ENCODE measurements at regions not wholly inside any gene's neighbourhood (a gene's known extent, or its start where the extent isn't known, plus 50 kb on each side); places are given as distances from the start of the nearest gene placed in this dataset.

DNA sequence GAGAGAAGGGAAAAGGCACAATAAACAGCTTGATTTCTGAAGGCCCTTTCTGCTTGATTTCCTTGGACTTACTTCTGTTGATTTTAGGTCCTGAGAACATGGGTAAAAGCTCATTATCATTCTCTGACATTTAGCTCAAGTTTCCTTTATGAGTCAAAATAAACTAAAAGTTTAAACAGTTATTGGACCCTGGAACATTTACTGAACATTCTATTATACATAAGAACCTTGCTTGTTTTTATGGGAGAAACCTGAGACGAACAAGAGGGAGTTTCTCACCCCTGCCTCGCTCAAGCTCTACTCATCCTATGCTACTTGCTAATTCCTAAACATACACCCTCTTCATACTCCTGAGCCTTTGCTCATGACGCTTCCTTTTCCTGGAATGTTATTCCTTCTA, 538.3 kb upstream of the PKN2 start:
- POLR2A ChIA-PET, result no interaction called here
- BruUV-seq (replicated peaks), result no TSS peak
- H3K27me3 ChIP-seq (replicated peaks; ENCODE audit: control insufficient read depth, insufficient read depth, low read length), result no peaks in the 10 kb centered on the region
- Mint-ChIP-seq H3K9me3 (ENCODE audit: unreplicated experiment) (peaks cover 14% of the 10 kb centered on the region), H3K36me3 (ENCODE audit: insufficient read depth, unreplicated experiment) (no peaks in the 10 kb centered on the region), H3K27ac (ENCODE audit: unreplicated experiment) (no peak overlapping the region), H3K4me3 (ENCODE audit: unreplicated experiment) (no peak overlapping the region), H3K4me1 (ENCODE audit: low read depth, unreplicated experiment) (no peaks in the 10 kb centered on the region), H3K27me3 (ENCODE audit: insufficient read depth, unreplicated experiment) (no peaks in the 10 kb centered on the region)
- no peaks in the 10 kb centered on the region for H3K9me3 ChIP-seq
- CTCF ChIA-PET, result no interaction called here
- intact Hi-C loops (cut with micrococcal nuclease; ENCODE audit: unreplicated experiment), result no loop called here
- no peak for TF ChIP-seq CTCF (IDR thresholded peaks at IDR 0.05; ENCODE audit: insufficient read depth in 1 of 2, low read depth in 1 of 2, low read length in 1 of 2, severe bottlenecking in 1 of 2, unreplicated experiment in 1 of 2)
- H3K36me3 ChIP-seq (ENCODE audit: control insufficient read depth, insufficient read depth, low read length), result no peaks in the 10 kb centered on the region
- no peaks in the 10 kb centered on the region for H3K4me1 ChIP-seq
- DNase-seq, result no peak
- no peak overlapping the region for H3K4me3 ChIP-seq (ENCODE audit: low read depth, low read length)

GRCh38 chr1:88149686-88150085, 534.4 kb upstream of the PKN2 start:
- no peaks in the 10 kb centered on the region for H3K4me1 Mint-ChIP-seq (ENCODE audit: low read depth, unreplicated experiment)
- H3K9me3 ChIP-seq, result no peaks in the 10 kb centered on the region
- H3K4me3 Mint-ChIP-seq (ENCODE audit: unreplicated experiment), result no peak overlapping the region
- H3K9me3 Mint-ChIP-seq (ENCODE audit: unreplicated experiment), result peaks cover 11% of the 10 kb centered on the region
- DNase-seq, result no peak
- BruUV-seq (replicated peaks), result no TSS peak
- no peak for TF ChIP-seq CTCF (IDR thresholded peaks at IDR 0.05; ENCODE audit: insufficient read depth in 1 of 2, low read depth in 1 of 2, low read length in 1 of 2, severe bottlenecking in 1 of 2, unreplicated experiment in 1 of 2)
- no peaks in the 10 kb centered on the region for H3K4me1 ChIP-seq
- ChIA-PET CTCF (no interaction called here), POLR2A (no interaction called here)
- H3K27ac Mint-ChIP-seq (ENCODE audit: unreplicated experiment), result no peak overlapping the region
- intact Hi-C loops (cut with micrococcal nuclease; ENCODE audit: unreplicated experiment), result no loop called here
- H3K27me3 Mint-ChIP-seq (ENCODE audit: insufficient read depth, unreplicated experiment), result no peaks in the 10 kb centered on the region
- no peak overlapping the region for H3K4me3 ChIP-seq (ENCODE audit: low read depth, low read length)
- H3K27me3 ChIP-seq (replicated peaks; ENCODE audit: control insufficient read depth, insufficient read depth, low read length), result no peaks in the 10 kb centered on the region
- no peaks in the 10 kb centered on the region for H3K36me3 ChIP-seq (ENCODE audit: control insufficient read depth, insufficient read depth, low read length)
- H3K36me3 Mint-ChIP-seq (ENCODE audit: insufficient read depth, unreplicated experiment), result no peaks in the 10 kb centered on the region

DNA sequence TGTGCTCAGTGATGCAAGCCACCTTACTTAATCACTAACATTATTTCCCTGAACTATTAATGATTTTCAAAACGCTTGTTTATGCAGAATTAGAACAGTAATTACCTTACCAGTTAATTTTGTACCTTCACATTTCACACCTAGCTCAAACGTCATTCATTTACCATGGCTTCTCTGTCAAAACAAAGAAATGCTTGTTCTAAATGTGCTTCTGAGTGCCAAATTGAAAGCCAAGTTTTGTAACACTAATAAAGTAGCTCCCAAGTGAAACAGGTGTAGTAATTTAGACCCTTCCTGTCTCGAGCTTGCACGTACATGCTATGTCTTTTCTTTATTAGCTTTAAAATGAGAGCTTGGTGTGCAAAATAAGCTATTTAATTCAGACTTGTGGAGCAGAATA, 533.7 kb upstream of the PKN2 start:
- Histone ChIP-seq H3K4me3 (ENCODE audit: low read depth, low read length) (no peak overlapping the region), H3K36me3 (ENCODE audit: control insufficient read depth, insufficient read depth, low read length) (no peaks in the 10 kb centered on the region), H3K27me3 (replicated peaks; ENCODE audit: control insufficient read depth, insufficient read depth, low read length) (no peaks in the 10 kb centered on the region), H3K9me3 (no peaks in the 10 kb centered on the region), H3K4me1 (no peaks in the 10 kb centered on the region)
- no peaks in the 10 kb centered on the region for H3K27me3 Mint-ChIP-seq (ENCODE audit: insufficient read depth, unreplicated experiment)
- H3K27ac Mint-ChIP-seq (ENCODE audit: unreplicated experiment), result no peak overlapping the region
- no peak overlapping the region for H3K4me3 Mint-ChIP-seq (ENCODE audit: unreplicated experiment)
- TF ChIP-seq CTCF (IDR thresholded peaks at IDR 0.05; ENCODE audit: insufficient read depth in 1 of 2, low read depth in 1 of 2, low read length in 1 of 2, severe bottlenecking in 1 of 2, unreplicated experiment in 1 of 2), result no peak
- H3K36me3 Mint-ChIP-seq (ENCODE audit: insufficient read depth, unreplicated experiment), result no peaks in the 10 kb centered on the region
- no TSS peak for BruUV-seq (replicated peaks)
- intact Hi-C loops (cut with micrococcal nuclease; ENCODE audit: unreplicated experiment), result no loop called here
- POLR2A ChIA-PET, result no interaction called here
- peaks cover 5% of the 10 kb centered on the region for H3K9me3 Mint-ChIP-seq (ENCODE audit: unreplicated experiment)
- no peak for DNase-seq
- H3K4me1 Mint-ChIP-seq (ENCODE audit: low read depth, unreplicated experiment), result no peaks in the 10 kb centered on the region
- CTCF ChIA-PET, result no interaction called here

Measured in Caco-2 (cell line).